Naive thymus-derived CD8-positive, alpha-beta T cell (primary cell): ENCODE measurements at regions not wholly inside any gene's neighbourhood (a gene's known extent, or its start where the extent isn't known, plus 50 kb on each side); places are given as distances from the start of the nearest gene placed in this dataset.
"Not testable (repeated sequence)": the region's sequence is repeated elsewhere in the genome, so short reads cannot be mapped to it uniquely, and the experiment has no call there.

Source experiments
- ATAC-seq, 2 donors: fragments of 150-1000 bp; cut with Tn5 transposase in 1 of 2; sonication (Bioruptor Pico), chemical (Tn5 transposase) in 1 of 2; 1 replicate in 1 of 2; 2 replicates in 1 of 2; pipeline ENCODE4 v1.10.0; 2021; ENCODE audit warnings: mild to moderate bottlenecking in 2 of 2, moderate library complexity in 2 of 2
- POLR2A ChIA-PET: fragments of 350-600 bp; sonication (Branson Sonifier 250); formaldehyde crosslinking; loops from one replicate; lab custom pipeline; 2021; ENCODE audit warnings: antibody characterized with exemption; lab: Charles Lee
- DNase-seq, 10 donors: peaks; one replicate each; pipeline versions ENCODE4 v3.0.0 to v3.0.0-alpha.2; 2020 to 2022
- H3K27ac Mint-ChIP-seq, 10 donors: one replicate each; pipeline ENCODE4 v1.8.0; 2020 to 2022; ENCODE audit warnings: mild to moderate bottlenecking in 10 of 10, mixed read lengths in 10 of 10, moderate library complexity in 4 of 10, inconsistent platforms in 1 of 10
- H3K27me3 Mint-ChIP-seq, 5 donors: one replicate each; pipeline ENCODE4 v1.8.0; 2021 to 2022; ENCODE audit warnings: mixed read lengths in 5 of 5
- H3K36me3 Mint-ChIP-seq, 3 donors: one replicate each; pipeline ENCODE4 v1.8.0; 2020 to 2022; ENCODE audit warnings: mixed read lengths in 3 of 3, mild to moderate bottlenecking in 2 of 3, inconsistent platforms in 1 of 3
- H3K4me1 Mint-ChIP-seq, 4 donors: one replicate each; pipeline ENCODE4 v1.8.0; 2021 to 2022; ENCODE audit warnings: mixed read lengths in 4 of 4
- H3K4me3 Mint-ChIP-seq, 10 donors: one replicate each; pipeline ENCODE4 v1.8.0; 2020 to 2022; ENCODE audit warnings: mild to moderate bottlenecking in 10 of 10, mixed read lengths in 10 of 10, moderate library complexity in 6 of 10, inconsistent platforms in 1 of 10
- H3K9me3 Mint-ChIP-seq, 9 donors: one replicate each; pipeline ENCODE4 v1.8.0; 2020 to 2022; ENCODE audit warnings: mixed read lengths in 9 of 9, mild to moderate bottlenecking in 3 of 9, inconsistent platforms in 1 of 9, moderate library complexity in 1 of 9

DNA sequence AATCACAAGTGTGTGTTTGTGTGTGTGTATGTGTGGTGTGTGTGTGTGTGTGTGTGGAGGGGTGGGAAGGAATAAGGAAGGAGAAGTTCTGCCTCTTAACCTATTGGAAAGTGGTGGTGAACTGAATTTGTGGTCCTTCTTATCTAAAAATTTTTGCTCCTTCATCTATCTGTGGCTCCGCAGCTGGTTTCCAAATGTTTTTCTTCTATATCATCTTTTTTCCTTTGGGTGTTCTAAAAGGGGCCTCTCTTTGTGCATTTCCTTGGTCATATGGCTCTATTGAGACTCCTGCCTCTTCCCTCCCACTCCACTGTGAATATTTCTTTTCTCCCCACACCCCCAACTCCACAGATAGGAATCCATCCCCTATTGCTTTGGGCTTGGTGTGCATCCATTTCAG is 254.9 kb upstream of the CWC22 start:
- peaks cover 0 to 2% (median 0%) of the 10 kb centered on the region in 9 donors for H3K9me3 Mint-ChIP-seq
- H3K4me3 Mint-ChIP-seq: no peak overlapping the region
- H3K27me3 Mint-ChIP-seq: no peaks in the 10 kb centered on the region
- ATAC-seq (no peak), DNase-seq (no peak)
- POLR2A ChIA-PET: no interaction called here
- H3K4me1 Mint-ChIP-seq: no peaks in the 10 kb centered on the region
- no peak overlapping the region for H3K27ac Mint-ChIP-seq
- no peaks in the 10 kb centered on the region for H3K36me3 Mint-ChIP-seq

DNA sequence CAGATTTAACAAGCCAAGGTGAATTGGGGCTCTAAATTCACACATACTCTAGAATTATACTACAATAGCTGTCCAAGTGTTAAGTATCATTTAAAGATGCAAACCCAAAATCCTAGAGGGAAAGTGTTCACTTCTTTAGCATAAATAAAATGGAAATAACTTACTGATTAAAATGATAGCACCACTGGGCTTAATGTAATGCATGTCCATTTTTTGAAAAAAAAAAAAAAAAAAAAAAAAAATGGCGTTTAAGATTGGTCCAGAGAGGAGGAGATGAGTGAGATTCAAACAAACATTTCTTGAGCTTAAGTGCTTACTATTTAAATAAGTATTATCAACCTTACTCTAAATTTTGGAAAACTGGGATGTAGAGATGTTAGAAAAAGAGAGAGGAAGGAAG is 251.5 kb upstream of the CWC22 start:
- no peak for ATAC-seq
- Mint-ChIP-seq H3K27ac (no peak overlapping the region), H3K27me3 (peaks cover 0 to 13% (median 2%) of the 10 kb centered on the region in 5 donors), H3K36me3 (no peaks in the 10 kb centered on the region), H3K4me1 (no peaks in the 10 kb centered on the region), H3K4me3 (no peak overlapping the region), H3K9me3 (peaks cover 0 to 5% (median 0%) of the 10 kb centered on the region in 9 donors)
- POLR2A ChIA-PET: no interaction called here
- DNase-seq: no peak

DNA sequence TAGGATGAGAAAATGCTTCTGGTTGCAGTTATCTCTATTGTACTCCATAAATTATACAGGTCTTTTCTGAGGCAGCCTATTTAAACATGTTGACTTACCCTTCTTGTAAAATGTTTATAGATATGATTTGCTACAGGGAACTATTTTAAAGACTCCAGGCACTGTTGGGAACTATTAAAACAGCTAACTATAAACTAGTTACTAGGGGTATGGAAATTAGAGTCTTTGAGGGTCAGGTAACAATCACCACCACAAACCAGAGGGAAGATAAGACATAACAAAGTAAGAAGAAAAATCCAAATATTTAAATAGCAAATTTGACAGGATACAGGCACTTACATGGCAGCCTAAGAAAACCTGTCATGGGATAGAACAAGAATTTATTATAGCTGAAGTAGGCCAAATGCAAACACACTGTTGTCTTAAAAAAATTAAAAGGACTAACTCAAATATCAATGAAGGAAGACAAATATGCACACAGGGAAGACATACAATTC is 251.0 kb upstream of the CWC22 start:
- Mint-ChIP-seq H3K27me3 (peaks cover 0 to 13% (median 3%) of the 10 kb centered on the region in 5 donors), H3K9me3 (peaks cover 0 to 5% (median 0%) of the 10 kb centered on the region in 9 donors), H3K36me3 (no peaks in the 10 kb centered on the region), H3K4me1 (no peaks in the 10 kb centered on the region), H3K4me3 (no peak overlapping the region), H3K27ac (no peak overlapping the region)
- POLR2A ChIA-PET: no interaction called here
- ATAC-seq: no peak
- DNase-seq: no peak

DNA sequence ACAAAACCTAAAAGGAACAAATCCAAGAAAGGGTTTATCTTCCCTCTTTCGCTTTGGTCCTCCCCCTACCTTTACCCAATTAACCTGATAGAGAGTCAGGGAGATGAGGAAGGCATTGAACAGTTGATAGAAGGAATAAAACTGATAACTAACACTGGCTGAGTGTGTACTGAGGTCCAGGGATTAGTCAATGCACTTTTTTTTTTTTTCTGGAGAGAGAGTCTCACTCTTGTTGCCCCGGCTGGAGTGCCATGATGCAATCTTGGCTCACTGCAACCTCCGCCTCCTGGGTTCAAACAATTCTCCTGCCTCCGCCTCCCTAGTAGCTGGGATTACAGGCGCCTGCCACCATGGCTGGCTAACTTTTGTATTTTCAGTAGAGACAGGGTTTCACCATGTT is 250.2 kb upstream of the CWC22 start:
- Mint-ChIP-seq H3K27ac (no peak overlapping the region), H3K9me3 (peaks cover 0 to 5% (median 0%) of the 10 kb centered on the region in 9 donors), H3K36me3 (no peaks in the 10 kb centered on the region), H3K4me1 (no peaks in the 10 kb centered on the region), H3K4me3 (no peak overlapping the region), H3K27me3 (peaks cover 0 to 13% (median 5%) of the 10 kb centered on the region in 5 donors)
- POLR2A ChIA-PET: no interaction called here
- ATAC-seq (no peak), DNase-seq (no peak)

DNA sequence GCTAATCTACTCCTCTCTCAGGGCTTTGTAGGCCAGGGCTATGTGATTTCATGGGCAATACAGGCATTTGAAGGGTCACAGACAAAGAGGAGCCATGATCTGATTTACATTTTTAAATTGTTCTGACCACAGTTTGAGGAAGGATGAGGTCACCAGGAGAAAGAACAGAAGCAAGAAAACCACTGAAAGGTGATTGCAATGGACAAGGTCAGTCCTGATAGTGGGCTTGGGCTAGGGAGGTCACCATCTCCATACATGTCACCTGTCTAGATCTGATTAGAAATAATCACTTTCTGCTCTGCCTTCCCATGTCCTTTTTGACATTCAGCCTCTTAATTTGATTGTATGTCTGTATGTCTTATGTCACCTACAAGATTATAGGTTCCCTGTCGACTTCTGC is 248.9 kb upstream of the CWC22 start:
- Mint-ChIP-seq H3K27me3 (peaks cover 0 to 13% (median 5%) of the 10 kb centered on the region in 5 donors), H3K27ac (no peak overlapping the region), H3K9me3 (peaks cover 0 to 5% (median 0%) of the 10 kb centered on the region in 9 donors), H3K36me3 (no peaks in the 10 kb centered on the region), H3K4me1 (no peaks in the 10 kb centered on the region), H3K4me3 (no peak overlapping the region)
- ATAC-seq (no peak), DNase-seq (no peak)
- POLR2A ChIA-PET: no interaction called here

DNA sequence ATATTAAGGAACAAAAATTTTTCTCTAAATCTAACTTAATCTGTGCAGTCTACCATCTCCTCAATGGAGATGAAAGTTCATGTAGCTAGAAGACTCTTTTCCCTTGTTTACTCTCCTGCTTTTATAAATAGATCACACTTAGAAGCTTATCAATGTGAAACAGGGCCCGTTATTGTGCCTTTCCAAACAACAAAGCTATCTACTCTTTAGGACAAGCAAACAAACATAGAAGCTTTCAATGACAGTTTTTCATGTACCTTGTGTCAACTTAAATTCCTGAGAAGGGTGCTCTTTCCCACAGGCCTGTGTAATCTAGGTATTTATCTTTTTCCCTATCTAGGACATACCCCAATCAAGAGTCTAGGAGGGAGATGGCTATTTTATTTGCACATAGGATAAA is 247.8 kb upstream of the CWC22 start:
- ATAC-seq: no peak
- Mint-ChIP-seq H3K4me3 (no peak overlapping the region), H3K36me3 (no peaks in the 10 kb centered on the region), H3K4me1 (no peaks in the 10 kb centered on the region), H3K27me3 (peaks cover 0 to 17% (median 5%) of the 10 kb centered on the region in 5 donors), H3K9me3 (peaks cover 0 to 5% (median 0%) of the 10 kb centered on the region in 9 donors), H3K27ac (no peak overlapping the region)
- DNase-seq: no peak
- POLR2A ChIA-PET: no interaction called here

DNA sequence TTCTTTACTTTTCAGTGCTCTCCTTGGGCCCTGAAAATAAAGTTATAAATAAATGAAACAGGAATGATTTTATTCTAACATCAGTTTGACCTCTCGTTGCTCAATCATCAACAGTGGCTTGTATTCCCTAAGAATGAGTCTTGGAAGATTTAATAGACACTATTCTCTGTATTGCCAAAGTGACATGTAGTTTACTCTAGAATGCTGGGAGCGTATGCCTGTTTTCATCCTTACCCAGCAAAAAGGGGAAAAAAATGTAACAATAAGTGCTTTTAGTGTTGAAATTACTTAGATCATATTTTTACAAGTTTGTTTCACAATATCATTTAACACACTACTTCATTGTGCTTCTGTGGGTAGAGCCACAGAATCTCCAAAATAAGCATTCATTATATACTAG is 240.6 kb upstream of the CWC22 start:
- H3K4me3 Mint-ChIP-seq: no peak overlapping the region
- DNase-seq (no peak), ATAC-seq (no peak)
- POLR2A ChIA-PET: no interaction called here
- no peaks in the 10 kb centered on the region for H3K4me1 Mint-ChIP-seq
- no peaks in the 10 kb centered on the region for H3K9me3 Mint-ChIP-seq
- no peaks in the 10 kb centered on the region for H3K36me3 Mint-ChIP-seq
- H3K27me3 Mint-ChIP-seq: peaks cover 0 to 4% (median 0%) of the 10 kb centered on the region in 5 donors
- no peak overlapping the region for H3K27ac Mint-ChIP-seq

DNA sequence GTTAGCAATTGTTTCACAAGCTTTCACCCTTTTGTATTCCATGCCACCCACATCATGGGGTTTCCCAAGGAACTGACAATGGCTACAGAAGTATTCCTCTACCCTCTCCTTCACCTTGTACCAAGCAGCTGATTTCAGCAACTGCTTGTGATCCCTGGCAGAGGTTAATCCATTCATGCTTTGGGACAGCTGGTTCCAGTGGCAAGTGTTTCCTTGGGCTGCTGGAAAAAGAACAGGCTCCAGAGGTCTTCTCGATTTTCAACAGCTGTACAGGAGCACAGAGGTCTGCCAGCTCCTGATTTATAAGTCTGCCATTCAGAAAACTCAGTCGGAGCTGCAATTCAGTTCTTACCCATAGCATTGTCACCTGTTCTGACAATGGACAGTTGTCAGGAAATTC is 239.2 kb upstream of the CWC22 start:
- Mint-ChIP-seq H3K27ac (no peak overlapping the region), H3K4me1 (no peaks in the 10 kb centered on the region), H3K9me3 (no peaks in the 10 kb centered on the region), H3K4me3 (no peak overlapping the region), H3K27me3 (peaks cover 0 to 4% (median 0%) of the 10 kb centered on the region in 5 donors), H3K36me3 (no peaks in the 10 kb centered on the region)
- ATAC-seq: no peak
- DNase-seq: no peak
- POLR2A ChIA-PET: no interaction called here

DNA sequence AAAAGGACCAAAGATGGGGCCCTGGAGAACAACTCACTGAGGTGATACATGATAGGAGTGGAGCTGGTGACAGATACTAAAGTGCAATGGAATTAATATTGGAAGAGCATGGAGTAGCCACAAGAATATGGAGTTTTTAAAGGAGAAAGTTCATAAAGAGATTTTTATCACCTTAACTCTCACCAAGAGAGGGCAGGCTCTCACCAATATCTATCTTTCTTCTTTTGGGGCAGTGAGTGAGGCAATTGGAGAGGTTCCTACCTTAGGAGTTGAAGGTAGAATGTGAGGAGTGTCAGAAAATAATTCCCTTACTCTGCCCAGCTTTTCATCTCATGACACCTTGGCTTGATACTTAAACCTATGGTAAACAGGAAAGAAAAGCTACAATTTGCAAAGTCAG is 233.7 kb upstream of the CWC22 start:
- H3K9me3 Mint-ChIP-seq: no peaks in the 10 kb centered on the region
- DNase-seq (no peak), ATAC-seq (no peak)
- peaks cover 0 to 10% (median 3%) of the 10 kb centered on the region in 5 donors for H3K27me3 Mint-ChIP-seq
- H3K27ac Mint-ChIP-seq: no peak overlapping the region
- H3K36me3 Mint-ChIP-seq: no peaks in the 10 kb centered on the region
- H3K4me3 Mint-ChIP-seq: no peak overlapping the region
- POLR2A ChIA-PET: no interaction called here
- no peaks in the 10 kb centered on the region for H3K4me1 Mint-ChIP-seq

DNA sequence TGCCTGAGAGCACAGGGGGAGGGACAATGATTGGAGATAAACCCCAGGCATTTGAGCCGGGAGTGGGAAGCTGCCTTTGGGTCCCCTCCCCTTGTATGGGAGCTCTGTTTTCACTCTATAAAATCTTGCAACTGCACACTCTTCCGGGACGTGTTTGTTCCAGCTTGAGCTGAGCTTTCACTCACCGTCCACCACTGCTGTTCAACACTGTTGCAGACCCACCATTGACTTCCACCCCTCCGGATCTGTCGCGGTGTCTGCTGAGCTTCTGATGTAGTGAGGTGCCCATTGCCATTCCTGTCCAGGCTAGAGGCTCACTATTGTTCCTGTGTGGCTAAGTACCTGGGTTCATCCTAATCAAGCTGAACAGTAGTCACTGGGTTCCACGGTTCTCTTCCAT is 231.6 kb upstream of the CWC22 start:
- POLR2A ChIA-PET: no interaction called here
- no peak for ATAC-seq

DNA sequence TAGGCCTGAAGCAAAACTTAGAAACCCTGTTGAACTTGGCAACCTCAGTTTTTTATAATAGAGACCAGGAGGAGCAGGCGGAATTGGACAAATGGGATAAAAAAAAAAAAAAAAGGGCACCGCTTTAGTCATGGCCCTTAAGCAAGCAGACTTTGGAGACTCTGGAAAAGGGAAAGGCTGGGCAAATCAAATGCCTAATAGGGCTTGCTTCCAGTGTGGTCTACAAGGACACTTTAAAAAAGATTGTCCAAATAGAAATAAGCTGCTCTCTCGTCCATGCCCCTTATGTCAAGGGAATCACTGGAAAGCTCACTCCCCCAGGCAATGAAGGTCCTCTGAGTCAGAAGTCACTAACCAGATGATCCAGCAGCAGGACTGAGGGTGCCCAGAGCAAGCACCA is 229.0 kb upstream of the CWC22 start:
- H3K4me1 Mint-ChIP-seq, H3K27me3 Mint-ChIP-seq, H3K36me3 Mint-ChIP-seq, DNase-seq, H3K4me3 Mint-ChIP-seq, H3K27ac Mint-ChIP-seq, H3K9me3 Mint-ChIP-seq, ATAC-seq, POLR2A ChIA-PET: not testable (repeated sequence)

More for the DNA sequence above, 231.6 kb upstream of the CWC22 start:
- H3K36me3 Mint-ChIP-seq: no peaks in the 10 kb centered on the region
- no peaks in the 10 kb centered on the region for H3K9me3 Mint-ChIP-seq
- H3K27me3 Mint-ChIP-seq: peaks cover 0 to 10% (median 3%) of the 10 kb centered on the region in 5 donors
- H3K4me3 Mint-ChIP-seq: no peak overlapping the region
- DNase-seq: no peak
- H3K27ac Mint-ChIP-seq: no peak overlapping the region
- no peaks in the 10 kb centered on the region for H3K4me1 Mint-ChIP-seq

DNA sequence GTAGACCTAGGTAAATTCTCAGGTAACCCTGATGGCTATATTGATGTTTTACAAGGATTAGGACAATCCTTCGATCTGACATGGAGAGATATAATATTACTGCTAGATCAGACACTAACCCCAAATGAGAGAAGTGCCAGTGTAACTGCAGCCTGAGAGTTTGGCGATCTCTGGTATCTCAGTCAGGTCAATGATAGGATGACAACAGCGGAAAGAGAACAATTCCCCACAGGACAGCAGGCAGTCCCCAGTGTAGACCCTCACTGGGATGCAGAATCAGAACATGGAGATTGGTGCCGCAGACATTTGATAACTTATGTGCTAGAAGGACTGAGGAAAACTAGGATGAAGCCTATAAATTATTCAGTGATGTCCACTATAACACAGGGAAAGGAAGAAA is 228.4 kb upstream of the CWC22 start:
- H3K27me3 Mint-ChIP-seq, H3K9me3 Mint-ChIP-seq, DNase-seq, H3K4me3 Mint-ChIP-seq, ATAC-seq, H3K4me1 Mint-ChIP-seq, H3K36me3 Mint-ChIP-seq, POLR2A ChIA-PET, H3K27ac Mint-ChIP-seq: not testable (repeated sequence)

DNA sequence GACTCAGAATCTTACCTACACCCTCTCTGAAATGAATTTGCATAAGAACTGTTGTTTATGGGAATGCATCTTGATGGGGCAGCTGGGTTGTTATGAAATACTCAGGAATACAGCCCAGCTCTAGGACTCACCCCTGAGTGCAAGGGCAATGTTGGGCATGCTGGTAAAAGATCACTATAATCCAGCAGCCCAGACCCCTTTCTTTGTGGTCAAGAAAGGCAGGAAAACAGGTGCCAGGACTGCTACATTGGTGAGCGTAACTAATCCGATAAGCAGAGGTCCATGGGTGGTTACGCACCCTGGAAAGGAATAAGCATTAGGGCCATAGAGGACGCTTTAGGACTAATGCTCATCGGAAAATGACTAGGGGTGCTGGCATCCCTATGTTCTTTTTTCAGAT is 227.9 kb upstream of the CWC22 start:
- DNase-seq, H3K9me3 Mint-ChIP-seq, ATAC-seq, H3K27ac Mint-ChIP-seq, H3K27me3 Mint-ChIP-seq, H3K4me3 Mint-ChIP-seq, POLR2A ChIA-PET, H3K36me3 Mint-ChIP-seq, H3K4me1 Mint-ChIP-seq: not testable (repeated sequence)

DNA sequence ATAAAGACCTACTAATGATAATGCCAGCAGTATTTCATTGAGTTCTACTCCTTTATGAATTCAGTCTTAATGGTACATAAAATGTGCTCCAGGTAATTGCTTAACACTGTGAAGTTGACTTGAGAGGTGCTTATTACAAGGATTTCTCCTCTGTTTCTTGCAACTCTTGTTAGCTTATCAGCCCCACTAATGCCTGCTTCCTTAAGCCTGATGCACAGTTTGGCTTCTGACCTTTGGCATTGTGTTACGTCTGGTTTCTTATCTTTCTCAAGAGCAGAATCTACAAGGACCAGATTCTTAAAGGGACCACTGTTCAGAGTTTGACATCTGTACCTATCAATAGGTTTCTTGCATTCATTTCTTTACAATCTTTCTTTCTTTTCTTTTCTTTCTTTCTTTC is 223.9 kb upstream of the CWC22 start:
- Mint-ChIP-seq H3K36me3 (no peaks in the 10 kb centered on the region), H3K9me3 (no peaks in the 10 kb centered on the region), H3K4me1 (no peaks in the 10 kb centered on the region), H3K27ac (no peak overlapping the region), H3K4me3 (no peak overlapping the region), H3K27me3 (no peaks in the 10 kb centered on the region)
- DNase-seq (no peak), ATAC-seq (no peak)
- POLR2A ChIA-PET: no interaction called here
